ENCODE measurements at regions not wholly inside any gene's neighbourhood (a gene's known extent, or its start where the extent isn't known, plus 50 kb on each side); places are given as distances from the start of the nearest gene placed in this dataset.

- Histone ChIP-seq H2AFZ (ENCODE audit: low read length) (no peak overlapping the region), H3K9me3 (ENCODE audit: insufficient read depth, low read depth, low read length) (no peaks in the 10 kb centered on the region)
Measured at GRCh38 chr1:101150266-101150665, 86.6 kb upstream of the S1PR1 start.

GRCh38 chr1:101148980-101149379 is 87.8 kb upstream of the S1PR1 start:
- H3K9me3 ChIP-seq (ENCODE audit: insufficient read depth, low read depth, low read length) = no peaks in the 10 kb centered on the region
- no peaks in the 10 kb centered on the region for H3K9me2 ChIP-seq (replicated peaks; ENCODE audit: low read depth, low read length)
- no peak overlapping the region for H3K4me3 ChIP-seq (ENCODE audit: low read length, poor library complexity, severe bottlenecking)
- no peaks in the 10 kb centered on the region for H3K27me3 ChIP-seq (ENCODE audit: insufficient read depth, low read length, poor library complexity, severe bottlenecking)
- peak overlapping the region; percentile 77 for H2AFZ ChIP-seq (ENCODE audit: low read length)
- H4K20me1 ChIP-seq (ENCODE audit: insufficient read depth, low read length, poor library complexity, severe bottlenecking) = no peaks in the 10 kb centered on the region
- H3K79me2 ChIP-seq (ENCODE audit: insufficient read depth, low read length) = no peaks in the 10 kb centered on the region
- no peaks in the 10 kb centered on the region for H3K36me3 ChIP-seq (ENCODE audit: insufficient read depth, low read length)
- TF ChIP-seq EZH2phosphoT487 (IDR thresholded peaks at IDR 0.05; ENCODE audit: borderline replicate concordance) (no peak), CTCF (conservative IDR thresholded peaks at IDR 0.05; ENCODE audit: low read length) (no peak)
- no peaks in the 10 kb centered on the region for H3F3A ChIP-seq (ENCODE audit: low read depth)
- H3K9ac ChIP-seq (ENCODE audit: low read depth, low read length, poor library complexity, severe bottlenecking) = no peak overlapping the region
- H3K4me1 ChIP-seq (ENCODE audit: insufficient read depth, low read length, poor library complexity, severe bottlenecking) = peaks cover 11% of the 10 kb centered on the region
- H3K4me2 ChIP-seq (ENCODE audit: low read depth, low read length, poor library complexity, severe bottlenecking) = no peak overlapping the region

More at GRCh38 chr1:101150266-101150665, 86.6 kb upstream of the S1PR1 start:
- H3K9ac ChIP-seq (ENCODE audit: low read depth, low read length, poor library complexity, severe bottlenecking) = no peak overlapping the region
- no peaks in the 10 kb centered on the region for H3K9me2 ChIP-seq (replicated peaks; ENCODE audit: low read depth, low read length)
- H3F3A ChIP-seq (ENCODE audit: low read depth) = no peaks in the 10 kb centered on the region
- H3K36me3 ChIP-seq (ENCODE audit: insufficient read depth, low read length) = no peaks in the 10 kb centered on the region
- no peak overlapping the region for H3K4me3 ChIP-seq (ENCODE audit: low read length, poor library complexity, severe bottlenecking)
- peaks cover 8% of the 10 kb centered on the region for H3K4me1 ChIP-seq (ENCODE audit: insufficient read depth, low read length, poor library complexity, severe bottlenecking)
- H3K4me2 ChIP-seq (ENCODE audit: low read depth, low read length, poor library complexity, severe bottlenecking) = no peak overlapping the region
- H3K27me3 ChIP-seq (ENCODE audit: insufficient read depth, low read length, poor library complexity, severe bottlenecking) = no peaks in the 10 kb centered on the region
- H3K79me2 ChIP-seq (ENCODE audit: insufficient read depth, low read length) = no peaks in the 10 kb centered on the region
- no peaks in the 10 kb centered on the region for H4K20me1 ChIP-seq (ENCODE audit: insufficient read depth, low read length, poor library complexity, severe bottlenecking)
- TF ChIP-seq EZH2phosphoT487 (IDR thresholded peaks at IDR 0.05; ENCODE audit: borderline replicate concordance) (no peak), CTCF (conservative IDR thresholded peaks at IDR 0.05; ENCODE audit: low read length) (no peak)

GRCh38 chr1:101147381-101147780 is 89.4 kb upstream of the S1PR1 start:
- Histone ChIP-seq H3K4me1 (ENCODE audit: insufficient read depth, low read length, poor library complexity, severe bottlenecking) (peaks cover 11% of the 10 kb centered on the region), H3K9me2 (replicated peaks; ENCODE audit: low read depth, low read length) (no peaks in the 10 kb centered on the region), H3K9me3 (ENCODE audit: insufficient read depth, low read depth, low read length) (no peaks in the 10 kb centered on the region), H3K4me3 (ENCODE audit: low read length, poor library complexity, severe bottlenecking) (no peak overlapping the region), H3K79me2 (ENCODE audit: insufficient read depth, low read length) (no peaks in the 10 kb centered on the region), H3K9ac (ENCODE audit: low read depth, low read length, poor library complexity, severe bottlenecking) (no peak overlapping the region), H3K27me3 (ENCODE audit: insufficient read depth, low read length, poor library complexity, severe bottlenecking) (no peaks in the 10 kb centered on the region), H2AFZ (ENCODE audit: low read length) (no peak overlapping the region), H3K4me2 (ENCODE audit: low read depth, low read length, poor library complexity, severe bottlenecking) (no peak overlapping the region), H4K20me1 (ENCODE audit: insufficient read depth, low read length, poor library complexity, severe bottlenecking) (no peaks in the 10 kb centered on the region), H3F3A (ENCODE audit: low read depth) (no peaks in the 10 kb centered on the region), H3K36me3 (ENCODE audit: insufficient read depth, low read length) (no peaks in the 10 kb centered on the region)
- TF ChIP-seq EZH2phosphoT487 (IDR thresholded peaks at IDR 0.05; ENCODE audit: borderline replicate concordance) (no peak), CTCF (conservative IDR thresholded peaks at IDR 0.05; ENCODE audit: low read length) (no peak)
